ENCODE measurements at regions not wholly inside any gene's neighbourhood (a gene's known extent, or its start where the extent isn't known, plus 50 kb on each side); places are given as distances from the start of the nearest gene placed in this dataset.

- TF ChIP-seq YY1 (IDR thresholded peaks at IDR 0.05; ENCODE audit: insufficient read depth, insufficient read length), result no peak
- no peak for TF ChIP-seq ZNF274 (IDR thresholded peaks at IDR 0.05; ENCODE audit: low read depth, low read length)
These were observed 236.9 kb downstream of the REEP3 start for GRCh38 chr10:63758080-63758479.

Measured in NT2/D1 (cell line).